Retinal pigment epithelial cell (primary cell): ENCODE measurements at regions not wholly inside any gene's neighbourhood (a gene's known extent, or its start where the extent isn't known, plus 50 kb on each side); places are given as distances from the start of the nearest gene placed in this dataset.

Experiments used
- DNase-seq: peaks from one replicate; pipeline ENCODE4 v3.0.0-alpha.2; 2010; ENCODE audit warnings: low read depth
- H3K4me3 ChIP-seq: 2 replicates; pipeline ENCODE4 v1.5.1; 2011; ENCODE audit warnings: mild to moderate bottlenecking, low read length, control low read depth, moderate library complexity
- TF ChIP-seq, protein P1 (sequence below): conservative IDR thresholded peaks from 2 replicates; pipeline ENCODE4 v1.5.1; 2011; ENCODE audit warnings: low read depth, low read length, control low read depth, inconsistent platforms

- DNase-seq: no peak
- TF ChIP-seq, protein P1, sequence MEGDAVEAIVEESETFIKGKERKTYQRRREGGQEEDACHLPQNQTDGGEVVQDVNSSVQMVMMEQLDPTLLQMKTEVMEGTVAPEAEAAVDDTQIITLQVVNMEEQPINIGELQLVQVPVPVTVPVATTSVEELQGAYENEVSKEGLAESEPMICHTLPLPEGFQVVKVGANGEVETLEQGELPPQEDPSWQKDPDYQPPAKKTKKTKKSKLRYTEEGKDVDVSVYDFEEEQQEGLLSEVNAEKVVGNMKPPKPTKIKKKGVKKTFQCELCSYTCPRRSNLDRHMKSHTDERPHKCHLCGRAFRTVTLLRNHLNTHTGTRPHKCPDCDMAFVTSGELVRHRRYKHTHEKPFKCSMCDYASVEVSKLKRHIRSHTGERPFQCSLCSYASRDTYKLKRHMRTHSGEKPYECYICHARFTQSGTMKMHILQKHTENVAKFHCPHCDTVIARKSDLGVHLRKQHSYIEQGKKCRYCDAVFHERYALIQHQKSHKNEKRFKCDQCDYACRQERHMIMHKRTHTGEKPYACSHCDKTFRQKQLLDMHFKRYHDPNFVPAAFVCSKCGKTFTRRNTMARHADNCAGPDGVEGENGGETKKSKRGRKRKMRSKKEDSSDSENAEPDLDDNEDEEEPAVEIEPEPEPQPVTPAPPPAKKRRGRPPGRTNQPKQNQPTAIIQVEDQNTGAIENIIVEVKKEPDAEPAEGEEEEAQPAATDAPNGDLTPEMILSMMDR: no peak
- H3K4me3 ChIP-seq: no peak overlapping the region
These were observed 105.5 kb upstream of the ERCC6L2 start for GRCh38 chr9:95769909-95770433.

- H3K4me3 ChIP-seq: no peak overlapping the region
- DNase-seq: no peak
- TF ChIP-seq, protein P1: no peak
These were observed 106.0 kb upstream of the ERCC6L2 start for GRCh38 chr9:95769473-95769872.

DNA sequence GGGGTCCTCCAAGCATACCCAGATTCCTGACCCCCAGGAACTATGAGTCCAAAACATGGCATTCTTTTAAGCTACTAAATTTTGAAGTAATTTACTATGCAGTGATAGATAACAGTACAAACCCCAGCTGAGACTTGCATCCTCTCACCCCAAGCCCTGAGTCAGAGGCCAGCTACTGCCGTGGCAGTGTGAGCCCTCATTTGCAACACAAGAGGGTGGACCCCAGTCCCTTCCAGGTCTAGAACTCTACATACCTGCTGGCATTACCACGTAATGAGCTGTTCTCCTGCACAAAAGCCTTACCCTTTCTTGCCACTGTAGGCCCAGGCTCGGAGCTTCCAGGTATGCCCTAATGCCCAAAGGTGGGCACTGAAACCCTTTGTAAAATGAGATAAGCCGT is 108.6 kb upstream of the ERCC6L2 start:
- no peak for DNase-seq
- TF ChIP-seq, protein P1: no peak

DNA sequence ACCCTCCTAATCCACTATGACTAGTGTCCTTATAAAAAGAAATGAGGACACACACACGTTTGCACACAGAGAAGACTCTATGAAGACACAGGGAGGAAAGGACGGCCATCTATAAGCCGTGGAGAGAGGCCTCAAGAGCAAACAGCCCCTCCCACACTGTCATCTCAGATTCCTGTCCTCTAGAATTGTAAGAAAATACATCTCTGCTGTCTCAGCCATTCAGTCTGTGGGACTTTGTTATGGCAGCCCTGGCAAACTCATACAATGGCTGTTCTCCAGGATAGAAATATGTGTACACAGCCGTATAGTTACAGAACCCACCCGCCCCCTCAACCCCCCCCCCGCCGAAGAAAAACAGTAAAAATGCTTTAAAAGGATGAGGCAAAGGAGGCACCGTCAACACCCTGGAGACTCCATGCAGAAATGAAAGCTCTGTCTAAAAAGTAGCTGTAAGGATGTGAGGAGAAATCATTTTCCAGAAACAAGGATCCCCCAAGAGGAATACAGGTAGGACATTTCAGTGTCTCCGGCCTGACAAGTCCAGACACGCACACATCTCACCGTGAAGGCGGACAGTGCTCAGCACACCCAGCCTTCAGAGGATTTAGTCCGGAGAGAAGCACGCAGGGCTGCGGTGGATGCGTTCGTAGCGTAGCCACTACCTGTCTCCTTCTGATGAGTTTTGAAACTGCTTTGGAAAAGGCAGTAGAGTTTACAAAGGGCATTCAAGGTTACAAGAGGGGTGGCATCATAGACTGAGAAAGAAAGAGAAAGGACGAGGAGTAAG is 110.8 kb upstream of the ERCC6L2 start:
- TF ChIP-seq, protein P1: no peak
- DNase-seq: no peak
- no peak overlapping the region for H3K4me3 ChIP-seq

More for the DNA sequence above, 108.6 kb upstream of the ERCC6L2 start:
- no peak overlapping the region for H3K4me3 ChIP-seq

DNA sequence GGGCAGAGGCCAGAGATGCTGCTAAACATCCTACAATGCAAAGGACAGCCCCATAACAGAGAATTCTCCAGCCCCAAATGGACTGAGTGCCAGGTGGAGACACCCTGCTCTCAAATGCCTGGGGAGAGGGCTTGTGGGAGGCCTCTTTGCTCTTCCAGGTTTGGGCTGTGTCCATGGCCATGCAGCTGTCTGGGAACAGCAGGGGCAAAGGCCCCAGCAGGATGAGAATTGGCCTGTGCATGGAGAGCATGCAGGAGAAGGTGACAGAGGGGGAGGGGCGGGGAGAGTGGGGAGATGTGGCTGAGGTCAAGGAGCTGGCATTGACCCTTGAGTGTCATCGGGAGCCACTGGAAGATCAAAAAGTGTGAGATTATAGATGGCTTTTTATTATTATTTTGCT is 111.5 kb upstream of the ERCC6L2 start:
- TF ChIP-seq, protein P1: no peak
- no peak for DNase-seq
- no peak overlapping the region for H3K4me3 ChIP-seq

GRCh38 chr9:95763006-95763405 is 112.5 kb upstream of the ERCC6L2 start:
- H3K4me3 ChIP-seq: no peak overlapping the region
- TF ChIP-seq, protein P1: no peak
- DNase-seq: no peak

DNA sequence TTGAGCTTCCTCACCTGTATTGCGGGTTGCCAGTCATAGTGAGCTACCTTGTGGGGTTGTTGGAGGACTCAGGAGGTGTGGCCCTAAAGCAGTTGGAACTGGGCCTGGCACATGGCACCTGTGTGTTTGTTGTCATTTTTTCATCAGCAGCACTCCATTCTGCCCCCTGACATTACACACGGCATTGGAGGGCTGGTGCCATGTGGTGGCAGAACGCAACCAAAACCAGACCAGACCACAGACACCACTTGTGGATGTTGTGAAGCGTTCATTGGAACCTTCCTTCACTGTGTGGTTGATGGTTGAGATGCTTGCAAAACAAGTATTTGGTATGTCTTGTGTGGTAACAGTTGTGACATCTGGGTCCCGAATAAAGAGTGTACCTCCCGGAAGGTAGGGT is 113.2 kb upstream of the ERCC6L2 start:
- DNase-seq: no peak
- TF ChIP-seq, protein P1: no peak
- H3K4me3 ChIP-seq: no peak overlapping the region
